Activated T-helper 17 cell treated with anti-CD3 and anti-CD28 coated beads, Interleukin-2, amount 50 U/mL, for 72 hours (primary cell): ENCODE measurements at regions not wholly inside any gene's neighbourhood (a gene's known extent, or its start where the extent isn't known, plus 50 kb on each side); places are given as distances from the start of the nearest gene placed in this dataset.

ENCODE experiments used
- ATAC-seq: fragments of 150-1000 bp; cut with Tn5 transposase; replicated peaks from 2 replicates; pipeline ENCODE4 v1.10.0; 2021; ENCODE audit warnings: mild to moderate bottlenecking, moderate library complexity
- H3K27ac Mint-ChIP-seq: one replicate; pipeline ENCODE4 v1.8.0; 2022; ENCODE audit warnings: mixed read lengths
- H3K27me3 Mint-ChIP-seq: one replicate; pipeline ENCODE4 v1.8.0; 2022; ENCODE audit warnings: mixed read lengths
- H3K36me3 Mint-ChIP-seq: one replicate; pipeline ENCODE4 v1.8.0; 2022; ENCODE audit warnings: low read depth, mild to moderate bottlenecking, mixed read lengths
- H3K4me1 Mint-ChIP-seq: one replicate; pipeline ENCODE4 v1.8.0; 2022; ENCODE audit warnings: mixed read lengths
- H3K4me3 Mint-ChIP-seq: one replicate; pipeline ENCODE4 v1.8.0; 2022; ENCODE audit warnings: mild to moderate bottlenecking, mixed read lengths
- H3K9me3 Mint-ChIP-seq: one replicate; pipeline ENCODE4 v1.8.0; 2022; ENCODE audit warnings: mixed read lengths

- no peaks in the 10 kb centered on the region for H3K36me3 Mint-ChIP-seq
- no peak overlapping the region for H3K4me3 Mint-ChIP-seq
- no peaks in the 10 kb centered on the region for H3K9me3 Mint-ChIP-seq
- peaks cover 7% of the 10 kb centered on the region for H3K27me3 Mint-ChIP-seq
- no peaks in the 10 kb centered on the region for H3K4me1 Mint-ChIP-seq
- H3K27ac Mint-ChIP-seq: no peak overlapping the region
- no peak for ATAC-seq
Measured at GRCh38 chr11:8800520-8801110, 110.4 kb upstream of the AKIP1 start.

- Mint-ChIP-seq H3K4me3 (no peak overlapping the region), H3K27me3 (peaks cover 7% of the 10 kb centered on the region), H3K27ac (no peak overlapping the region), H3K36me3 (no peaks in the 10 kb centered on the region), H3K4me1 (no peaks in the 10 kb centered on the region), H3K9me3 (no peaks in the 10 kb centered on the region)
- no peak for ATAC-seq
Measured at GRCh38 chr11:8801121-8801520, 109.9 kb upstream of the AKIP1 start.

GRCh38 chr11:8802251-8802650 lies 108.7 kb upstream of the AKIP1 start:
- H3K9me3 Mint-ChIP-seq: no peaks in the 10 kb centered on the region
- no peaks in the 10 kb centered on the region for H3K36me3 Mint-ChIP-seq
- no peaks in the 10 kb centered on the region for H3K4me1 Mint-ChIP-seq
- peaks cover 7% of the 10 kb centered on the region for H3K27me3 Mint-ChIP-seq
- H3K4me3 Mint-ChIP-seq: no peak overlapping the region
- ATAC-seq: no peak
- no peak overlapping the region for H3K27ac Mint-ChIP-seq

- Mint-ChIP-seq H3K4me1 (no peaks in the 10 kb centered on the region), H3K27me3 (peaks cover 6% of the 10 kb centered on the region), H3K27ac (no peak overlapping the region), H3K36me3 (no peaks in the 10 kb centered on the region), H3K9me3 (no peaks in the 10 kb centered on the region), H3K4me3 (no peak overlapping the region)
- ATAC-seq: no peak
Measured at GRCh38 chr11:8803973-8804372, 107.0 kb upstream of the AKIP1 start.

GRCh38 chr11:8805296-8805695 lies 105.7 kb upstream of the AKIP1 start:
- no peaks in the 10 kb centered on the region for H3K9me3 Mint-ChIP-seq
- ATAC-seq: no peak
- no peaks in the 10 kb centered on the region for H3K36me3 Mint-ChIP-seq
- peaks cover 16% of the 10 kb centered on the region for H3K27me3 Mint-ChIP-seq
- H3K4me3 Mint-ChIP-seq: no peak overlapping the region
- peaks cover under 1% of the 10 kb centered on the region for H3K4me1 Mint-ChIP-seq
- H3K27ac Mint-ChIP-seq: no peak overlapping the region

GRCh38 chr11:8806974-8807373 lies 104.0 kb upstream of the AKIP1 start:
- Mint-ChIP-seq H3K27me3 (peaks cover 22% of the 10 kb centered on the region), H3K4me1 (peaks cover 6% of the 10 kb centered on the region), H3K9me3 (no peaks in the 10 kb centered on the region), H3K4me3 (no peak overlapping the region), H3K36me3 (no peaks in the 10 kb centered on the region), H3K27ac (no peak overlapping the region)
- no peak for ATAC-seq

GRCh38 chr11:8807544-8808225 lies 103.3 kb upstream of the AKIP1 start:
- Mint-ChIP-seq H3K36me3 (no peaks in the 10 kb centered on the region), H3K27me3 (peaks cover 22% of the 10 kb centered on the region), H3K4me1 (peaks cover 6% of the 10 kb centered on the region), H3K4me3 (no peak overlapping the region), H3K27ac (no peak overlapping the region), H3K9me3 (no peaks in the 10 kb centered on the region)
- ATAC-seq: no peak

- Mint-ChIP-seq H3K27me3 (peaks cover 22% of the 10 kb centered on the region), H3K4me1 (peaks cover 6% of the 10 kb centered on the region), H3K9me3 (no peaks in the 10 kb centered on the region), H3K36me3 (no peaks in the 10 kb centered on the region), H3K4me3 (no peak overlapping the region), H3K27ac (no peak overlapping the region)
- ATAC-seq: no peak
Measured at GRCh38 chr11:8808226-8808585, 102.8 kb upstream of the AKIP1 start.

- Mint-ChIP-seq H3K36me3 (no peaks in the 10 kb centered on the region), H3K4me3 (no peak overlapping the region), H3K27ac (no peak overlapping the region), H3K27me3 (peaks cover 22% of the 10 kb centered on the region), H3K4me1 (peaks cover 6% of the 10 kb centered on the region), H3K9me3 (no peaks in the 10 kb centered on the region)
- no peak for ATAC-seq
Measured at GRCh38 chr11:8809241-8809938, 101.6 kb upstream of the AKIP1 start.

GRCh38 chr11:8809939-8810539 lies 101.0 kb upstream of the AKIP1 start:
- Mint-ChIP-seq H3K9me3 (no peaks in the 10 kb centered on the region), H3K4me1 (peaks cover 6% of the 10 kb centered on the region), H3K4me3 (peak overlapping the region; percentile 37), H3K27ac (no peak overlapping the region), H3K36me3 (no peaks in the 10 kb centered on the region), H3K27me3 (peaks cover 22% of the 10 kb centered on the region)
- no peak for ATAC-seq

- Mint-ChIP-seq H3K27ac (no peak overlapping the region), H3K4me1 (peaks cover 6% of the 10 kb centered on the region), H3K9me3 (no peaks in the 10 kb centered on the region), H3K36me3 (no peaks in the 10 kb centered on the region), H3K4me3 (peak overlapping the region; percentile 37), H3K27me3 (peaks cover 22% of the 10 kb centered on the region)
- peak; percentile 33 for ATAC-seq
Measured at GRCh38 chr11:8810540-8811301, 100.3 kb upstream of the AKIP1 start.

GRCh38 chr11:8811571-8811970 lies 99.4 kb upstream of the AKIP1 start:
- Mint-ChIP-seq H3K4me3 (no peak overlapping the region), H3K27me3 (peaks cover 22% of the 10 kb centered on the region), H3K9me3 (no peaks in the 10 kb centered on the region), H3K27ac (no peak overlapping the region), H3K4me1 (peaks cover 6% of the 10 kb centered on the region), H3K36me3 (no peaks in the 10 kb centered on the region)
- no peak for ATAC-seq

GRCh38 chr11:8812438-8812837 lies 98.6 kb upstream of the AKIP1 start:
- no peak for ATAC-seq
- Mint-ChIP-seq H3K4me1 (peaks cover 6% of the 10 kb centered on the region), H3K4me3 (no peak overlapping the region), H3K9me3 (no peaks in the 10 kb centered on the region), H3K36me3 (no peaks in the 10 kb centered on the region), H3K27ac (no peak overlapping the region), H3K27me3 (peaks cover 22% of the 10 kb centered on the region)

GRCh38 chr11:8813658-8814057 lies 97.3 kb upstream of the AKIP1 start:
- Mint-ChIP-seq H3K9me3 (no peaks in the 10 kb centered on the region), H3K27ac (no peak overlapping the region), H3K27me3 (peaks cover 16% of the 10 kb centered on the region), H3K36me3 (no peaks in the 10 kb centered on the region), H3K4me3 (no peak overlapping the region), H3K4me1 (peaks cover 6% of the 10 kb centered on the region)
- peak; percentile 69 for ATAC-seq
